Heart left ventricle (tissue), 16 donors: ENCODE measurements at regions not wholly inside any gene's neighbourhood (a gene's known extent, or its start where the extent isn't known, plus 50 kb on each side); places are given as distances from the start of the nearest gene placed in this dataset.

Source experiments
- ATAC-seq, 4 donors: fragments of 200-7000 bp; cut with Tn5 transposase; one replicate each; pipeline ENCODE4 v1.9.1; 2020 to 2022; ENCODE audit warnings: moderate library complexity in 4 of 4, mild to moderate bottlenecking in 3 of 4, moderate number of reproducible peaks in 1 of 4
- DNase-seq, 5 donors: peaks; one replicate each; pipeline ENCODE4 v3.0.0-alpha.2; 2020
- H3K27ac ChIP-seq, 12 donors: fragments of 200-600 bp; sonication (generic) in 4 of 12; one replicate each; pipeline versions ENCODE4 v1.5.0 to v1.8.0; 2016 to 2022; ENCODE audit warnings: mild to moderate bottlenecking in 2 of 12
- H3K27me3 ChIP-seq, 9 donors: fragments of 200-600 bp; sonication (generic) in 2 of 9; one replicate each; pipeline versions ENCODE4 v1.5.1 to v1.8.0; 2016 to 2022; ENCODE audit warnings: mild to moderate bottlenecking in 3 of 9
- H3K36me3 ChIP-seq, 9 donors: fragments of 200-600 bp; sonication (generic) in 2 of 9; one replicate each; pipeline versions ENCODE4 v1.5.0 to v1.8.0; 2018 to 2022; ENCODE audit warnings: mild to moderate bottlenecking in 2 of 9
- H3K4me1 ChIP-seq, 12 donors: fragments of 200-600 bp; sonication (generic) in 4 of 12; one replicate each; pipeline versions ENCODE4 v1.5.0 to v1.8.0; 2016 to 2022; ENCODE audit warnings: mild to moderate bottlenecking in 3 of 12
- H3K4me3 ChIP-seq, 12 donors: fragments of 200-600 bp; sonication (generic) in 4 of 12; one replicate each; pipeline versions ENCODE4 v1.5.0 to v1.8.0; 2017 to 2022; ENCODE audit warnings: mild to moderate bottlenecking in 9 of 12, moderate library complexity in 4 of 12
- H3K9me3 ChIP-seq, 12 donors: fragments of 200-600 bp; sonication (generic) in 4 of 12; one replicate each; pipeline versions ENCODE4 v1.5.0 to v1.8.0; 2016 to 2022; ENCODE audit warnings: mild to moderate bottlenecking in 1 of 12
- CTCF ChIP-seq, 12 donors: fragments of 200-600 bp; sonication (generic) in 4 of 12; IDR thresholded peaks; one replicate each; pipeline versions ENCODE4 v1.5.0 to v1.8.0; 2018 to 2022; ENCODE audit warnings: antibody characterized with exemption in 12 of 12, mild to moderate bottlenecking in 5 of 12
- POLR2A ChIP-seq, 2 donors: fragments of 450-650 bp; IDR thresholded peaks; one replicate each; pipeline ENCODE4 v1.6.1; 2017; ENCODE audit warnings: antibody characterized with exemption in 2 of 2, mild to moderate bottlenecking in 2 of 2, moderate library complexity in 2 of 2
- WGBS, 4 donors: extraction: QIAGEN DNeasy Blood & Tissue Kit in 2 of 4; methylation state at CpG; one replicate each; pipeline versions ENCODE4 v1.1.5 to v1.1.7; 2013 to 2018; 5-methylcytosine and 5-hydroxymethylcytosine counted together
- intact Hi-C, 10 donors: fragments of 100-400 bp; cut with DNase I; formaldehyde crosslinking; loops; one replicate each; pipeline versions ENCODE4 v1.11.1 to v1.14.2; 2022
- donor health status: ischemic (EF 13 %, LVEDD 7.1; RV severe dilation, severe dysfunction).
- donor health status: healthy with polysubstance abuse.
- donor health status: DM: no; HTN: yes; CAD: no.
- donor health status: DM: no; HTN: no; CAD: no.
- donor health status: ischemic (EF 25% LVEDD 6.9; RV normal size, moderate dysfunction).
- donor health status: ischemic (EF 25% LVEDD 5.7; RV mildly dilated, moderate dysfunction).
- donor health status: healthy.
- donor health status: DM: yes; HTN: yes; CAD: no.
- donor health status: ischemic (EF 35%, LVEDD 5.7; RV mildly dilated, moderate dysfunction).
- donor health status: nonischemic (EF 11% LVEDD 7.7; RV severe dilation, severe dysfunction).
- donor health status: DM: yes; HTN: yes; CAD: no.
- donor health status: PGD.
- donor health status: ischemic (EF 29% LVEDD 5.4; RV normal size, mild dysfunction).
- donor health status: nonischemic (EF 23%, LVEDD 6.1; RV moderate dilation, normal function).

GRCh38 chr4:100056701-100057100 is 106.6 kb upstream of the H2AZ1 start:
- Histone ChIP-seq H3K27ac (no peak overlapping the region), H3K4me3 (no peak overlapping the region), H3K36me3 (no peaks in the 10 kb centered on the region), H3K27me3 (peaks cover 0 to 4% (median 0%) of the 10 kb centered on the region in 9 donors), H3K4me1 (no peaks in the 10 kb centered on the region), H3K9me3 (no peaks in the 10 kb centered on the region)
- TF ChIP-seq CTCF (IDR thresholded peaks at IDR 0.05) (no peak), POLR2A (IDR thresholded peaks at IDR 0.05) (no peak)
- ATAC-seq (no peak), DNase-seq (no peak)
- WGBS, 4 donors, result 80 to 83% (median 81%) methylated on average over 3 of the region's 3 CpGs
- intact Hi-C loops, result no loop called here

GRCh38 chr4:100054071-100054470 is 104.0 kb upstream of the H2AZ1 start:
- WGBS, 4 donors, result 80 to 86% (median 85%) methylated on average over 3 of the region's 3 CpGs
- DNase-seq, result no peak
- TF ChIP-seq POLR2A (IDR thresholded peaks at IDR 0.05) (no peak), CTCF (IDR thresholded peaks at IDR 0.05) (no peak)
- no peaks in the 10 kb centered on the region for H3K36me3 ChIP-seq
- no peaks in the 10 kb centered on the region for H3K9me3 ChIP-seq
- no peak overlapping the region for H3K4me3 ChIP-seq
- H3K4me1 ChIP-seq, result no peaks in the 10 kb centered on the region
- peaks cover 0 to 4% (median 0%) of the 10 kb centered on the region in 9 donors for H3K27me3 ChIP-seq
- no peak for ATAC-seq
- H3K27ac ChIP-seq, result no peak overlapping the region
- intact Hi-C loops, result no loop called here

- DNase-seq, result no peak
- no peaks in the 10 kb centered on the region for H3K27me3 ChIP-seq
- TF ChIP-seq POLR2A (IDR thresholded peaks at IDR 0.05) (no peak), CTCF (IDR thresholded peaks at IDR 0.05) (no peak)
- H3K36me3 ChIP-seq, result no peaks in the 10 kb centered on the region
- no peak overlapping the region for H3K27ac ChIP-seq
- H3K4me1 ChIP-seq, result no peaks in the 10 kb centered on the region
- intact Hi-C loops, result no loop called here
- no peak overlapping the region for H3K4me3 ChIP-seq
- ATAC-seq, result no peak
- H3K9me3 ChIP-seq, result no peaks in the 10 kb centered on the region
Measured at GRCh38 chr4:100049872-100050271, 99.8 kb upstream of the H2AZ1 start.

GRCh38 chr4:100042711-100043110 is 92.6 kb upstream of the H2AZ1 start:
- no peak overlapping the region for H3K4me3 ChIP-seq
- intact Hi-C loops, result no loop called here
- no peaks in the 10 kb centered on the region for H3K4me1 ChIP-seq
- 74 to 89% (median 78%) methylated on average over 2 of the region's 2 CpGs for WGBS, 4 donors
- ATAC-seq (no peak), DNase-seq (no peak)
- H3K9me3 ChIP-seq, result peaks cover 0 to 6% (median 0%) of the 10 kb centered on the region in 12 donors
- H3K36me3 ChIP-seq, result no peaks in the 10 kb centered on the region
- H3K27ac ChIP-seq, result no peak overlapping the region
- no peaks in the 10 kb centered on the region for H3K27me3 ChIP-seq
- TF ChIP-seq CTCF (IDR thresholded peaks at IDR 0.05) (no peak), POLR2A (IDR thresholded peaks at IDR 0.05) (no peak)
